DMS153 treated with DMSO at 0.1 percent for 48 hours (cell line): ENCODE measurements at regions not wholly inside any gene's neighbourhood (a gene's known extent, or its start where the extent isn't known, plus 50 kb on each side); places are given as distances from the start of the nearest gene placed in this dataset.

ENCODE experiments used
- DNase-seq: peaks from one replicate; lab custom pipeline; 2025; ENCODE audit not compliant: unreplicated experiment; lab: John Stamatoyannopoulos, UW

GRCh38 chr13:76027131-76027530, 391.0 kb downstream of the LMO7 start:
- DNase-seq = no peak

- DNase-seq = no peak
Measured at GRCh38 chr13:76025392-76025791, 389.3 kb downstream of the LMO7 start.

- no peak for DNase-seq
Measured at GRCh38 chr13:76024151-76024550, 388.0 kb downstream of the LMO7 start.

GRCh38 chr13:76023652-76024051, 387.5 kb downstream of the LMO7 start:
- DNase-seq = no peak

GRCh38 chr13:76020421-76020955, 384.4 kb downstream of the LMO7 start:
- no peak for DNase-seq

- DNase-seq = no peak
Measured at GRCh38 chr13:76019421-76020044, 383.4 kb downstream of the LMO7 start.

- DNase-seq = no peak
Measured at GRCh38 chr13:76017861-76018556, 381.9 kb downstream of the LMO7 start.

GRCh38 chr13:76016799-76017400, 380.8 kb downstream of the LMO7 start:
- DNase-seq = no peak

GRCh38 chr13:76014406-76015318, 378.5 kb downstream of the LMO7 start:
- no peak for DNase-seq

- no peak for DNase-seq
Measured at GRCh38 chr13:76012091-76012721, 376.1 kb downstream of the LMO7 start.

- no peak for DNase-seq
Measured at GRCh38 chr13:76009267-76009890, 373.2 kb downstream of the LMO7 start.

- no peak for DNase-seq
Measured at GRCh38 chr13:76004416-76004815, 368.3 kb downstream of the LMO7 start.

GRCh38 chr13:76000131-76000530, 364.0 kb downstream of the LMO7 start:
- DNase-seq = no peak

- DNase-seq = no peak
Measured at GRCh38 chr13:75996582-75996981, 360.5 kb downstream of the LMO7 start.

GRCh38 chr13:75995966-75996365, 359.8 kb downstream of the LMO7 start:
- DNase-seq = no peak

GRCh38 chr13:75993823-75994222, 357.7 kb downstream of the LMO7 start:
- no peak for DNase-seq

GRCh38 chr13:75993241-75993640, 357.1 kb downstream of the LMO7 start:
- DNase-seq = no peak

GRCh38 chr13:75986818-75987217, 350.7 kb downstream of the LMO7 start:
- no peak for DNase-seq

- no peak for DNase-seq
Measured at GRCh38 chr13:75985132-75985531, 349.0 kb downstream of the LMO7 start.

- DNase-seq = no peak
Measured at GRCh38 chr13:75978818-75979217, 342.7 kb downstream of the LMO7 start.
